Esophagus (tissue), 2 donors: ENCODE measurements at regions not wholly inside any gene's neighbourhood (a gene's known extent, or its start where the extent isn't known, plus 50 kb on each side); places are given as distances from the start of the nearest gene placed in this dataset.

Experiments
- H3K27ac ChIP-seq, 2 donors: one replicate each; pipeline ENCODE4 v1.5.1; 2013; ENCODE audit warnings: low read depth in 2 of 2, mild to moderate bottlenecking in 2 of 2, inconsistent platforms in 1 of 2, low read length in 1 of 2, moderate library complexity in 1 of 2
- H3K27me3 ChIP-seq, 2 donors: one replicate each; pipeline ENCODE4 v1.6.1; 2013; ENCODE audit warnings: low read length in 2 of 2, control low read depth in 1 of 2, mild to moderate bottlenecking in 1 of 2; ENCODE audit not compliant: insufficient read depth in 2 of 2, control insufficient read depth in 1 of 2
- H3K36me3 ChIP-seq, 2 donors: one replicate each; pipeline ENCODE4 v1.6.1; 2013; ENCODE audit warnings: low read length in 1 of 2; ENCODE audit not compliant: control insufficient read depth in 2 of 2, insufficient read depth in 2 of 2
- H3K4me1 ChIP-seq, 2 donors: one replicate each; pipeline ENCODE4 v1.6.1; 2013; ENCODE audit warnings: low read length in 1 of 2; ENCODE audit not compliant: control insufficient read depth in 2 of 2, insufficient read depth in 2 of 2
- H3K4me3 ChIP-seq, 2 donors: one replicate each; pipeline ENCODE4 v1.5.1; 2013; ENCODE audit warnings: low read length in 2 of 2, mild to moderate bottlenecking in 2 of 2, low read depth in 1 of 2, moderate library complexity in 1 of 2
- H3K9me3 ChIP-seq, 2 donors: one replicate each; pipeline ENCODE4 v1.6.1; 2013; ENCODE audit warnings: mild to moderate bottlenecking in 2 of 2, low read depth in 1 of 2, low read length in 1 of 2, moderate library complexity in 1 of 2; ENCODE audit not compliant: control insufficient read depth in 2 of 2, insufficient read depth in 1 of 2
- WGBS, 2 donors: extraction: QIAGEN DNeasy Blood & Tissue Kit; methylation state at CpG; one replicate each; pipeline ENCODE4 v1.1.7; 2013; 5-methylcytosine and 5-hydroxymethylcytosine counted together
- donor health status: healthy with polysubstance abuse.
- donor health status: Bipolar disorder and iron deficiency.

DNA sequence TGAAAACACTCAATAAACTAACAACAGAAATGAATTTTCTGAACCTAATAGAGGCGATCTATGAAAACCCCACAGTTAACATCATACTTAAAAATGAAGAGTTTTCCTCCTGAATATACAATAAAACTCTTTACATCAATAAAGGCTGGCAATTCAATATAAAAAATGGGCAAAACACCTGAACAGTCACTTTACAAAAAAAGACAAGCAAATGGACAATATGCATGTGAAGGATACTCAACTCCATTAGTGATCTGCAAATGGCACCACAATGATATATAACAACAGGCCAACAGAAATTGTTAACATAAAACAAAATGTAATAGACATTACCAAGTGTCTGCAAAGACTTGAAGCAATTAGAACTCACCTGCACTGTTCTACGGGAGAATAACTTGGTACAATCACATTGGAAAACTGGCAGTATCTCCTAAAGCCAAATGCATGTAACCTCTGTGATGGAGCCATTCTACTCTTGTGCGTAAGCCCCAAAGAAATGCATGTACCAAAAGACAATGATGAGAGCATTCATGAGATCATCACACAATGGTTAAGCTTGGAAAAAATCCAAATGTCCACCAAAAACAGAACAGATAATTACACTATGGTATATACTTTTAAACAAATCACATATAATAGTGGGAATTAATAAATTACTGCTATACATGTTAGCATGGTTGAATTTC, 433.4 kb upstream of the MAF start:
- Histone ChIP-seq H3K27me3 (no peaks in the 10 kb centered on the region), H3K4me1 (peaks cover 0 to 3% of the 10 kb centered on the region in 2 donors), H3K4me3 (no peak overlapping the region), H3K9me3 (no peaks in the 10 kb centered on the region), H3K27ac (no peak overlapping the region), H3K36me3 (no peaks in the 10 kb centered on the region)
- WGBS, 2 donors, result 91 to 94% methylated on average over 3 of the region's 3 CpGs

DNA sequence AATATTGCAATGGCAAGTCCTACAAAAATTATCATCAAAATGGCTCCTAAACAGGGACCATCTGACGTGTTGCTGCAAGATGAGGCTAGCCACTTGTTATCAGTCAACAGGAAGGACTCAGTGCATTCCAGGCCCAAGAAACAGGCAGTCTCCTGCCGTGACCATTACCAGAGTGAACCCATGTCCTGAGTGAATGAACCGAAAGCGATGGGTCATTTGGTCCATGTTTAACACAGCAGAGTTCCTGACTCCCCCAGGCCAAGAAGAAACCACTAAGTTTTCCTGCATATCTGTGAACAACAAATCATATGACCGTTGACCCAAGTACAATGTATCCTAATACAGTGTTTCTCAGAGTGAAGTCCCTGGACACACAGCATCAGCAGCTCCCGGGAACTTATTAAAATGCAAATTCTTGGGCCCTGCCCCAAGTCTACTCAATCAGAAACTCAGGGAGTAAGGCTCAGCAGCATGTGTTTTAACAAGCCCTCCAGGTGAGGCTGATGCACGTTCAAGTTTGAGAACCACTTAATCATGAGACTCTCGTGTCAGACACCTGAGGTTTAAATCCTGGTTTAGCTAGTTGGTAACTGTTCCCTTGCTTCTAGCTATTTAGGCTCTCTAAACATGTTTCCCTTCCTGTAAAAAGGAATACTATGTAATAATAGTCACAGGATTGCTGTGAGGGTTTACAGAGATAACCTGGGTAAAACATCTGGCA, 429.4 kb upstream of the MAF start:
- H3K27ac ChIP-seq, result peak overlapping the region; percentile 48 to 75

GRCh38 chr16:80029381-80029630, 428.8 kb upstream of the MAF start:
- peak overlapping the region; percentile 27 to 33 for H3K27ac ChIP-seq
- H3K9me3 ChIP-seq, result no peaks in the 10 kb centered on the region
- no peaks in the 10 kb centered on the region for H3K27me3 ChIP-seq
- H3K4me1 ChIP-seq, result no peaks in the 10 kb centered on the region
- H3K36me3 ChIP-seq, result no peaks in the 10 kb centered on the region
- H3K4me3 ChIP-seq, result no peak overlapping the region
- WGBS, 2 donors, result 58 to 75% methylated on average over 2 of the region's 2 CpGs

More for the DNA sequence above, 429.4 kb upstream of the MAF start:
- Histone ChIP-seq H3K9me3 (no peaks in the 10 kb centered on the region), H3K36me3 (no peaks in the 10 kb centered on the region), H3K4me3 (no peak overlapping the region), H3K4me1 (no peaks in the 10 kb centered on the region), H3K27me3 (no peaks in the 10 kb centered on the region)
- 65 to 67% methylated on average over 8 of the region's 8 CpGs for WGBS, 2 donors

- no peak overlapping the region for H3K4me3 ChIP-seq
- no peaks in the 10 kb centered on the region for H3K27me3 ChIP-seq
- WGBS, 2 donors, result 92 to 93% methylated on average over 5 of the region's 5 CpGs
- no peaks in the 10 kb centered on the region for H3K9me3 ChIP-seq
- H3K36me3 ChIP-seq, result no peaks in the 10 kb centered on the region
- peak overlapping the region; percentile 27 to 33 for H3K27ac ChIP-seq
- no peaks in the 10 kb centered on the region for H3K4me1 ChIP-seq
Measured at GRCh38 chr16:80028581-80029380, 428.2 kb upstream of the MAF start.

DNA sequence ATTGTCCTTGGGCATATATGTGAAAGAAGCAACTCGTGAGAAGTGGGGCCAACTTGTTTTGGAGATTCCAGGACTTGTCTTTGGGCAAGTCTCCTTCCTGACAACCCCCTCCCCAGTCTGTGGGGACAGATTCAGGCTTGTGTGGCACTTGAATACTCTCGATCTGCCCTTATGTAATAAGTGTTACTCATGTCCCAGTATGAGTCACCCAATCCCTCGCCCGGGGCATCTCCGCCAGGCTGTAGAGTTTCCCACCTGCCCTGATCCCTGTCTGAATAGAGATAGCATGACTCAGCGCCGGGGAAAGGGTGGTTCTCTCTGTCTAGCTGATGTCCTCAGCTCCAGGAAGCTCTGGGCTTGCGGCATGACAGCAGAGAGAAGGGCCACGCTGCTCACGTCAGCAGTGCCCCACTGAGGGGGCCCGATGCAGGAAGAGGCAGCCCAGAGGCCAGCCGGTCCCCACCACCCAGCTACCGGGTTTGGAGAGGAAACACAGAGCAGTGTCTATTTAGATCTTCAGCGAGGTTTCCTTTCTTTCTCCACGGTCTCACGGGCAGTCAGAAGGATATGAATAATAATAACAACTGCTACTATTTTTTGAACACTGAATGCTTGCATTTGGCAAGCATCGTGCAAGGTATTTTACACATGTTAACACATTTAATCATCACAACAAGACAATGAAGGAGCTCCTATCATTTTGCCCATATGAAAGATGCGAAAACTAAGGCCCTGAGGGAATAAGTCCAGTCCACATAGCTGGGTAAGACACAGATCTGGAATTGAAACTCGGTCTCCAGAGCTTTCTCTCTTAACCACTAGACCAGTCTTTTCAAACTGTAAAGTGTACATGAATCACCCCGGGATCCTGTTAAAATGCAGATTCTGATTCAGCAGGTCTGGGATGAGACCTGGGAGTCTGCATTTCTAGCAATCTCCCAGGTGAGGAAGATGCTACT, 426.7 kb upstream of the MAF start:
- Histone ChIP-seq H3K4me1 (peaks cover 0 to 3% of the 10 kb centered on the region in 2 donors), H3K36me3 (no peaks in the 10 kb centered on the region), H3K9me3 (no peaks in the 10 kb centered on the region), H3K27ac (peak overlapping the region; percentile 71 to 95), H3K4me3 (no peak overlapping the region), H3K27me3 (no peaks in the 10 kb centered on the region)
- 24 to 33% methylated on average over 20 of the region's 20 CpGs for WGBS, 2 donors

DNA sequence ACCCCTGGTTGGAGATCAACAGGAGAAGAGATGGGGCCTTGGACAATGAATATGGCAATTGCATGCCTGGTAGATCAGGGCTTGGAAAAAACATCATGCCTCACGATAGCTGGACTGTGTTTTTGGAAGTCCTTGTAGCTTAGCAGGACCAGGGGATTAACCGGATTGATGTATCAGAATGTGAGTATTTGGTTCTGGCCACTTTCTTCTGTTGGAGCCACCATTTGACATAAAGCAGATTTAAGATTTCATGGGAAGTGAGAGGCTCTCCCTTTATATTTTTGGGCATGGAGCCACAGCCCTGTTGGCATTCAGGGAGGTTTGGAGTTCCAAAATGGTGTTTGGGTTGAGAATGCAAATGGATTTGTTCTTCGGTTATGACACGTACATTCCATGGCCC, 424.7 kb upstream of the MAF start:
- no peak overlapping the region for H3K4me3 ChIP-seq
- H3K36me3 ChIP-seq, result no peaks in the 10 kb centered on the region
- WGBS, 2 donors, result 43 to 50% methylated on average over 4 of the region's 4 CpGs
- peaks cover 0 to 3% of the 10 kb centered on the region in 2 donors for H3K4me1 ChIP-seq
- no peaks in the 10 kb centered on the region for H3K9me3 ChIP-seq
- no peaks in the 10 kb centered on the region for H3K27me3 ChIP-seq
- H3K27ac ChIP-seq, result peak overlapping the region; percentile 55 to 82

DNA sequence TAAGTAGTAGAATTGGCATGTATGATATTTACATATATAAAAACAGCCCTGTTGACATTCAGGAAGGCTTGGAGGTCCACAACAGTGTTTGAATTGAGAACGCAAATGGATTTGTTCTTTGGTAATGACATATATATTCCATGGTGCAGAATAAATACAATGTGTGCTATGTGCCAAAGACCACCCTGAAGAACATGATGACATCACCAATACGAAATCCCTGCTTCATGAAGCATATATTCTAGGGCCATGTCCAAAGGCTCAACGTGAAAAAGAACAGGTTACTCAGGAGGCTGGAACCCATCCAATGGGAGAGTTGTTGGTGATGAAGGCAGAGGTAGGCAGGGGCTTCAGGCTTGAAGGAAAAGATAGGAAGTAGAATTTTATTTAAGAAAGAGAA, 423.9 kb upstream of the MAF start:
- Histone ChIP-seq H3K27me3 (no peaks in the 10 kb centered on the region), H3K4me1 (peaks cover 0 to 3% of the 10 kb centered on the region in 2 donors), H3K36me3 (no peaks in the 10 kb centered on the region), H3K27ac (peak overlapping the region in 1 of 2 donors; percentile 33), H3K9me3 (no peaks in the 10 kb centered on the region), H3K4me3 (no peak overlapping the region)
- 73 to 79% methylated on average over 3 of the region's 3 CpGs for WGBS, 2 donors

DNA sequence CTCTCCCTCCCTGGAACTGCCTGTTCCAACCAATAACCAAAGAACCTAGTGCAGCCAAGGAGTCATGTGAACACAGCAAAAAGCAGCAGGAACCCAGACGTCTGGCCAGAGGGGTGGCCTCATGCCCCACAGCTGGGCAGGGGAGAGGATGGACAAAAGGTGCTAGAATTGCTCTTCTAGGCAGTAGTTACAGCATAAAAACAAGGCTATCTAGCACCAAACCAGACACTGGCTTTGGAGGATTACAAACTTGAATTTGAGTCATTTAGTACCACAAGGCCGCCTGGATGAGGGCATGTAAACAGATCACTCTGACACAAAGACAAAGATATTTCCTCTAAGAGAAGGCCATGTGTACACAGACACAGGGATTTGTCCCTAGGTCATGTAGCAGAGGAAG, 423.3 kb upstream of the MAF start:
- 37 to 70% methylated on average over 2 of the region's 2 CpGs for WGBS, 2 donors
- peaks cover 0 to 3% of the 10 kb centered on the region in 2 donors for H3K4me1 ChIP-seq
- H3K36me3 ChIP-seq, result no peaks in the 10 kb centered on the region
- peak overlapping the region; percentile 57 to 65 for H3K27ac ChIP-seq
- no peaks in the 10 kb centered on the region for H3K9me3 ChIP-seq
- no peaks in the 10 kb centered on the region for H3K27me3 ChIP-seq
- no peak overlapping the region for H3K4me3 ChIP-seq

DNA sequence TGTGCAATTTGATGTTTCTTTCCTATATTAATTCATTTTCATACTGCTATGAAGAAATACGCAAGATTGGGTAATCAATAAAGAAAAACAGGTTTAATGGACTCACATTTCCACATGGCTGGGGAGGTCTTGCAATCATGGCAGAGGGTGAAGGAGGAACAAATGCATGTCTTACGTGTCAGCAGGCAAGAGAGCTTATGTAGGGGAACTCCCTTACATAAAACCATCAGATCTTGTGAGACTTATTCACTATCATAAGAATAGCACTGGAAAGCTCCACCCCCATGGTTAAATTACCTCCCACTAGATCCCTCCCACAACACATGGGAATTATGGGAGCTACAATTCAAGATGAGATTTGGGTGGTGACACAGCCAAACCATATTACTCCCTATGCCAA, 418.9 kb upstream of the MAF start:
- H3K36me3 ChIP-seq, result no peaks in the 10 kb centered on the region
- WGBS, 2 donors, result 52 to 87% methylated on average over 2 of the region's 2 CpGs

More for the DNA sequence above, 418.9 kb upstream of the MAF start:
- Histone ChIP-seq H3K4me1 (peaks cover 0 to 3% of the 10 kb centered on the region in 2 donors), H3K27me3 (no peaks in the 10 kb centered on the region), H3K4me3 (no peak overlapping the region), H3K9me3 (no peaks in the 10 kb centered on the region), H3K27ac (no peak overlapping the region)
